GM23338 (cell line): ENCODE measurements at regions not wholly inside any gene's neighbourhood (a gene's known extent, or its start where the extent isn't known, plus 50 kb on each side); places are given as distances from the start of the nearest gene placed in this dataset.

Experiments used
- ATAC-seq: fragments of 200-7000 bp; cut with Tn5 transposase; 3 replicates; pipeline ENCODE4 v1.9.1; 2020
- DNase-seq: peaks from one replicate; pipeline ENCODE4 v3.0.0-alpha.2; 2015; ENCODE audit warnings: low spot score
- H2AFZ ChIP-seq: fragments of 200-600 bp; sonication (generic); 2 replicates; pipeline ENCODE4 v1.8.0; 2016; ENCODE audit warnings: antibody characterized with exemption, mild to moderate bottlenecking, moderate library complexity
- H3F3A ChIP-seq: fragments of 200-600 bp; sonication (generic); replicated peaks from 2 replicates; pipeline ENCODE4 v1.8.0; 2017; ENCODE audit warnings: antibody characterized with exemption, mixed run types, low read depth
- H3K27ac ChIP-seq: fragments of 200-600 bp; sonication (generic); 2 replicates; pipeline ENCODE4 v1.6.1; 2016; ENCODE audit warnings: low read depth
- H3K27me3 ChIP-seq: fragments of 200-600 bp; sonication (generic); 2 replicates; pipeline ENCODE4 v1.8.0; 2016; ENCODE audit warnings: mild to moderate bottlenecking, mixed run types, moderate library complexity; ENCODE audit not compliant: insufficient read depth
- H3K36me3 ChIP-seq: fragments of 200-600 bp; sonication (generic); 2 replicates; pipeline ENCODE4 v1.8.0; 2016; ENCODE audit warnings: mild to moderate bottlenecking; ENCODE audit not compliant: insufficient read depth
- H3K4me1 ChIP-seq: fragments of 200-600 bp; sonication (generic); 2 replicates; pipeline ENCODE4 v1.8.0; 2016; ENCODE audit warnings: mild to moderate bottlenecking, moderate library complexity; ENCODE audit not compliant: insufficient read depth
- H3K4me2 ChIP-seq: fragments of 200-600 bp; sonication (generic); 2 replicates; pipeline ENCODE4 v1.7.1; 2017; ENCODE audit warnings: mixed run types
- H3K4me3 ChIP-seq: fragments of 200-600 bp; sonication (generic); 2 replicates; pipeline ENCODE4 v1.6.1; 2016; ENCODE audit warnings: mixed run types
- H3K79me2 ChIP-seq: fragments of 200-600 bp; sonication (generic); replicated peaks from 2 replicates; pipeline ENCODE4 v1.8.0; 2017; ENCODE audit warnings: mild to moderate bottlenecking; ENCODE audit not compliant: insufficient read depth
- H3K9me2 ChIP-seq: fragments of 200-600 bp; sonication (generic); 2 replicates; pipeline ENCODE4 v1.8.0; 2017; ENCODE audit not compliant: insufficient read depth
- H4K20me1 ChIP-seq: fragments of 200-600 bp; sonication (generic); replicated peaks from 2 replicates; pipeline ENCODE4 v1.8.0; 2017; ENCODE audit warnings: mild to moderate bottlenecking; ENCODE audit not compliant: insufficient read depth
- H3K27ac Mint-ChIP-seq: 2 replicates; pipeline ENCODE4 v1.8.0; 2020; ENCODE audit warnings: inconsistent platforms, mild to moderate bottlenecking, moderate library complexity, mixed read lengths
- H3K27me3 Mint-ChIP-seq: 3 replicates; pipeline ENCODE4 v1.8.0; 2022; ENCODE audit warnings: low read depth, mild to moderate bottlenecking, moderate library complexity, mixed read lengths, inconsistent platforms; ENCODE audit not compliant: insufficient read depth, poor library complexity
- H3K36me3 Mint-ChIP-seq: 3 replicates; pipeline ENCODE4 v1.8.0; 2021; ENCODE audit warnings: low read depth, mild to moderate bottlenecking, inconsistent platforms, moderate library complexity, mixed read lengths
- H3K4me1 Mint-ChIP-seq: 3 replicates; pipeline ENCODE4 v1.8.0; 2020; ENCODE audit warnings: mild to moderate bottlenecking, inconsistent platforms, mixed read lengths
- H3K4me3 Mint-ChIP-seq: 3 replicates; pipeline ENCODE4 v1.8.0; 2021; ENCODE audit warnings: moderate library complexity, mild to moderate bottlenecking, inconsistent platforms, mixed read lengths
- H3K9me3 Mint-ChIP-seq: 3 replicates; pipeline ENCODE4 v1.8.0; 2020; ENCODE audit warnings: moderate library complexity, mild to moderate bottlenecking, inconsistent platforms, mixed read lengths
- CREB1 ChIP-seq: fragments of 250-450 bp; sonication (Bioruptor Pico); IDR thresholded peaks from 2 replicates; pipeline ENCODE4 v1.5.0; 2020; ENCODE audit warnings: low read depth, mild to moderate bottlenecking, moderate library complexity
- EZH2 ChIP-seq: fragments of 200-600 bp; sonication (generic); IDR thresholded peaks from one replicate; pipeline ENCODE4 v1.8.0; 2017; ENCODE audit warnings: antibody characterized with exemption, mild to moderate bottlenecking, low read depth; ENCODE audit not compliant: unreplicated experiment
- EZH2phosphoT487 ChIP-seq: fragments of 200-600 bp; sonication (generic); IDR thresholded peaks from one replicate; pipeline ENCODE4 v1.8.1; 2018; ENCODE audit warnings: antibody characterized with exemption; ENCODE audit not compliant: unreplicated experiment
- JUNB ChIP-seq: IDR thresholded peaks from one replicate; pipeline ENCODE4 v1.6.1; 2016; ENCODE audit warnings: antibody characterized with exemption; ENCODE audit not compliant: unreplicated experiment
- NANOG ChIP-seq: IDR thresholded peaks from 2 replicates; pipeline ENCODE4 v1.6.1; 2016; ENCODE audit warnings: antibody characterized with exemption, borderline replicate concordance
- POLR2AphosphoS5 ChIP-seq: IDR thresholded peaks from 2 replicates; pipeline ENCODE4 v1.6.1; 2016; ENCODE audit warnings: antibody characterized with exemption, low read depth
- STAT1 ChIP-seq: IDR thresholded peaks from one replicate; pipeline ENCODE4 v1.6.1; 2016; ENCODE audit warnings: antibody characterized with exemption; ENCODE audit not compliant: unreplicated experiment
- ZNF114 ChIP-seq: fragments of 250-450 bp; sonication (Bioruptor Pico); IDR thresholded peaks from 2 replicates; pipeline ENCODE4 v1.5.0; 2020; ENCODE audit warnings: mild to moderate bottlenecking, moderate library complexity
- ZNF331 ChIP-seq: fragments of 250-450 bp; sonication (Bioruptor Pico); IDR thresholded peaks from 2 replicates; pipeline ENCODE4 v1.5.0; 2020; ENCODE audit warnings: low read depth, mild to moderate bottlenecking, moderate library complexity
- TF ChIP-seq, protein P1 (sequence below): fragments of 250-450 bp; sonication (Bioruptor Pico); IDR thresholded peaks from 2 replicates; pipeline ENCODE4 v1.5.0; 2020; ENCODE audit warnings: mild to moderate bottlenecking, moderate library complexity
- TF ChIP-seq, protein P2 (sequence below), 2 experiments: fragments of 200-600 bp in 1 of 2; sonication (generic) in 1 of 2; conservative IDR thresholded peaks; 2 replicates each; pipeline versions ENCODE4 v1.5.1 to v1.6.1; 2016 to 2017; ENCODE audit warnings: antibody characterized with exemption in 2 of 2, low read depth in 2 of 2, mild to moderate bottlenecking in 2 of 2, moderate library complexity in 1 of 2
- TF ChIP-seq, protein P3 (sequence below): IDR thresholded peaks from 2 replicates; pipeline ENCODE4 v1.6.1; 2016; ENCODE audit warnings: antibody characterized with exemption
- TF ChIP-seq, protein P4 (sequence below): IDR thresholded peaks from one replicate; pipeline ENCODE4 v1.6.1; 2018; ENCODE audit warnings: antibody characterized with exemption; ENCODE audit not compliant: unreplicated experiment

DNA sequence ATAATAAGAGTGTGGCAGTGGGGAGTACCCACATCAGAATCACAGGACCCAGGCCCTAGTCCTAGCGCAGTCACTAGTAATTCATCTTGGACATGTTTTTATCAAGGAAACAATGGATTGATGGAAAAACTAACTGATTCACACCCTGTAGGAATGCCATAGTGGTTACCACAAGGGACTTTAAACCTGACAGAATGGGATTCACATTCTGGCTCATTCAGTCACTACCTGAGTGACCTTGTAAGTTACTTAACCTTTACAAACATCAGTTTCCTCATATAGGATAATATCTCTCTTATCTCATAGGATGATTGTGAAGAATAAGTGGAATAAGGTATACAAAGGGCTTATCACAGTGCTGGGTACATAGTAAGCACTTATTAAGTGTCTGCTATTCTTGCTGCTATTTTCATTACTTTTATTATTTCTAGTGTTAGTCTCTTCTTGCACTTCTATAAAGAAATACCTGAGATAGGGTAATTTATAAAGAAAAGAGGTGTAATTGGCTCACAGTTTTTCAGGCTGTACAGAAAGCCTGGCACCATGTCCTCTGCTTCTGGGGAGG, 247.5 kb upstream of the KLF3 start:
- Histone ChIP-seq H3K27ac (no peak overlapping the region), H3K4me1 (peaks cover 6% of the 10 kb centered on the region), H3K9me2 (no peaks in the 10 kb centered on the region), H4K20me1 (no peaks in the 10 kb centered on the region), H3K27me3 (no peaks in the 10 kb centered on the region), H2AFZ (no peak overlapping the region; the same call in 1 of the 2 replicates), H3K36me3 (no peaks in the 10 kb centered on the region), H3K4me2 (no peak overlapping the region), H3F3A (no peaks in the 10 kb centered on the region), H3K4me3 (no peak overlapping the region), H3K79me2 (no peaks in the 10 kb centered on the region)
- peaks cover 17% of the 10 kb centered on the region for H3K4me1 Mint-ChIP-seq
- H3K4me3 Mint-ChIP-seq = no peak overlapping the region
- H3K9me3 Mint-ChIP-seq = peaks cover 18% of the 10 kb centered on the region
- no peak overlapping the region for H3K27ac Mint-ChIP-seq
- no peaks in the 10 kb centered on the region for H3K27me3 Mint-ChIP-seq
- peaks cover 11% of the 10 kb centered on the region; the same call in 2 of the 3 replicates for H3K36me3 Mint-ChIP-seq
- no peak for ATAC-seq
- DNase-seq = no peak
- TF ChIP-seq STAT1 (no peak), EZH2 (no peak), ZNF331 (CRISPR knock-in tag) (no peak), JUNB (no peak), ZNF114 (CRISPR knock-in tag) (no peak), NANOG (no peak), POLR2AphosphoS5 (no peak), CREB1 (CRISPR knock-in tag) (no peak), EZH2phosphoT487 (no peak)
- TF ChIP-seq, protein P1, sequence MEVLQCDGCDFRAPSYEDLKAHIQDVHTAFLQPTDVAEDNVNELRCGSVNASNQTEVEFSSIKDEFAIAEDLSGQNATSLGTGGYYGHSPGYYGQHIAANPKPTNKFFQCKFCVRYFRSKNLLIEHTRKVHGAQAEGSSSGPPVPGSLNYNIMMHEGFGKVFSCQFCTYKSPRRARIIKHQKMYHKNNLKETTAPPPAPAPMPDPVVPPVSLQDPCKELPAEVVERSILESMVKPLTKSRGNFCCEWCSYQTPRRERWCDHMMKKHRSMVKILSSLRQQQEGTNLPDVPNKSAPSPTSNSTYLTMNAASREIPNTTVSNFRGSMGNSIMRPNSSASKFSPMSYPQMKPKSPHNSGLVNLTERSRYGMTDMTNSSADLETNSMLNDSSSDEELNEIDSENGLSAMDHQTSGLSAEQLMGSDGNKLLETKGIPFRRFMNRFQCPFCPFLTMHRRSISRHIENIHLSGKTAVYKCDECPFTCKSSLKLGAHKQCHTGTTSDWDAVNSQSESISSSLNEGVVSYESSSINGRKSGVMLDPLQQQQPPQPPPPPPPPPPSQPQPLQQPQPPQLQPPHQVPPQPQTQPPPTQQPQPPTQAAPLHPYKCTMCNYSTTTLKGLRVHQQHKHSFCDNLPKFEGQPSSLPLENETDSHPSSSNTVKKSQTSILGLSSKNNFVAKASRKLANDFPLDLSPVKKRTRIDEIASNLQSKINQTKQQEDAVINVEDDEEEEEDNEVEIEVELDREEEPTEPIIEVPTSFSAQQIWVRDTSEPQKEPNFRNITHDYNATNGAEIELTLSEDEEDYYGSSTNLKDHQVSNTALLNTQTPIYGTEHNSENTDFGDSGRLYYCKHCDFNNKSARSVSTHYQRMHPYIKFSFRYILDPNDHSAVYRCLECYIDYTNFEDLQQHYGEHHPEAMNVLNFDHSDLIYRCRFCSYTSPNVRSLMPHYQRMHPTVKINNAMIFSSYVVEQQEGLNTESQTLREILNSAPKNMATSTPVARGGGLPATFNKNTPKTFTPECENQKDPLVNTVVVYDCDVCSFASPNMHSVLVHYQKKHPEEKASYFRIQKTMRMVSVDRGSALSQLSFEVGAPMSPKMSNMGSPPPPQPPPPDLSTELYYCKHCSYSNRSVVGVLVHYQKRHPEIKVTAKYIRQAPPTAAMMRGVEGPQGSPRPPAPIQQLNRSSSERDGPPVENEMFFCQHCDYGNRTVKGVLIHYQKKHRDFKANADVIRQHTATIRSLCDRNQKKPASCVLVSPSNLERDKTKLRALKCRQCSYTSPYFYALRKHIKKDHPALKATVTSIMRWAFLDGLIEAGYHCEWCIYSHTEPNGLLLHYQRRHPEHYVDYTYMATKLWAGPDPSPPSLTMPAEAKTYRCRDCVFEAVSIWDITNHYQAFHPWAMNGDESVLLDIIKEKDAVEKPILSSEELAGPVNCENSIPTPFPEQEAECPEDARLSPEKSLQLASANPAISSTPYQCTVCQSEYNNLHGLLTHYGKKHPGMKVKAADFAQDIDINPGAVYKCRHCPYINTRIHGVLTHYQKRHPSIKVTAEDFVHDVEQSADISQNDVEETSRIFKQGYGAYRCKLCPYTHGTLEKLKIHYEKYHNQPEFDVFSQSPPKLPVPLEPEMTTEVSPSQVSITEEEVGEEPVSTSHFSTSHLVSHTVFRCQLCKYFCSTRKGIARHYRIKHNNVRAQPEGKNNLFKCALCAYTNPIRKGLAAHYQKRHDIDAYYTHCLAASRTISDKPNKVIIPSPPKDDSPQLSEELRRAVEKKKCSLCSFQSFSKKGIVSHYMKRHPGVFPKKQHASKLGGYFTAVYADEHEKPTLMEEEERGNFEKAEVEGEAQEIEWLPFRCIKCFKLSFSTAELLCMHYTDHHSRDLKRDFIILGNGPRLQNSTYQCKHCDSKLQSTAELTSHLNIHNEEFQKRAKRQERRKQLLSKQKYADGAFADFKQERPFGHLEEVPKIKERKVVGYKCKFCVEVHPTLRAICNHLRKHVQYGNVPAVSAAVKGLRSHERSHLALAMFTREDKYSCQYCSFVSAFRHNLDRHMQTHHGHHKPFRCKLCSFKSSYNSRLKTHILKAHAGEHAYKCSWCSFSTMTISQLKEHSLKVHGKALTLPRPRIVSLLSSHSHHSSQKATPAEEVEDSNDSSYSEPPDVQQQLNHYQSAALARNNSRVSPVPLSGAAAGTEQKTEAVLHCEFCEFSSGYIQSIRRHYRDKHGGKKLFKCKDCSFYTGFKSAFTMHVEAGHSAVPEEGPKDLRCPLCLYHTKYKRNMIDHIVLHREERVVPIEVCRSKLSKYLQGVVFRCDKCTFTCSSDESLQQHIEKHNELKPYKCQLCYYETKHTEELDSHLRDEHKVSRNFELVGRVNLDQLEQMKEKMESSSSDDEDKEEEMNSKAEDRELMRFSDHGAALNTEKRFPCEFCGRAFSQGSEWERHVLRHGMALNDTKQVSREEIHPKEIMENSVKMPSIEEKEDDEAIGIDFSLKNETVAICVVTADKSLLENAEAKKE (CRISPR knock-in tag) = no peak
- TF ChIP-seq, protein P2, sequence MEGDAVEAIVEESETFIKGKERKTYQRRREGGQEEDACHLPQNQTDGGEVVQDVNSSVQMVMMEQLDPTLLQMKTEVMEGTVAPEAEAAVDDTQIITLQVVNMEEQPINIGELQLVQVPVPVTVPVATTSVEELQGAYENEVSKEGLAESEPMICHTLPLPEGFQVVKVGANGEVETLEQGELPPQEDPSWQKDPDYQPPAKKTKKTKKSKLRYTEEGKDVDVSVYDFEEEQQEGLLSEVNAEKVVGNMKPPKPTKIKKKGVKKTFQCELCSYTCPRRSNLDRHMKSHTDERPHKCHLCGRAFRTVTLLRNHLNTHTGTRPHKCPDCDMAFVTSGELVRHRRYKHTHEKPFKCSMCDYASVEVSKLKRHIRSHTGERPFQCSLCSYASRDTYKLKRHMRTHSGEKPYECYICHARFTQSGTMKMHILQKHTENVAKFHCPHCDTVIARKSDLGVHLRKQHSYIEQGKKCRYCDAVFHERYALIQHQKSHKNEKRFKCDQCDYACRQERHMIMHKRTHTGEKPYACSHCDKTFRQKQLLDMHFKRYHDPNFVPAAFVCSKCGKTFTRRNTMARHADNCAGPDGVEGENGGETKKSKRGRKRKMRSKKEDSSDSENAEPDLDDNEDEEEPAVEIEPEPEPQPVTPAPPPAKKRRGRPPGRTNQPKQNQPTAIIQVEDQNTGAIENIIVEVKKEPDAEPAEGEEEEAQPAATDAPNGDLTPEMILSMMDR (conservative IDR thresholded peaks at IDR 0.05; ENCODE audit: low read depth in 2 of 2) = no peak
- TF ChIP-seq, protein P3, sequence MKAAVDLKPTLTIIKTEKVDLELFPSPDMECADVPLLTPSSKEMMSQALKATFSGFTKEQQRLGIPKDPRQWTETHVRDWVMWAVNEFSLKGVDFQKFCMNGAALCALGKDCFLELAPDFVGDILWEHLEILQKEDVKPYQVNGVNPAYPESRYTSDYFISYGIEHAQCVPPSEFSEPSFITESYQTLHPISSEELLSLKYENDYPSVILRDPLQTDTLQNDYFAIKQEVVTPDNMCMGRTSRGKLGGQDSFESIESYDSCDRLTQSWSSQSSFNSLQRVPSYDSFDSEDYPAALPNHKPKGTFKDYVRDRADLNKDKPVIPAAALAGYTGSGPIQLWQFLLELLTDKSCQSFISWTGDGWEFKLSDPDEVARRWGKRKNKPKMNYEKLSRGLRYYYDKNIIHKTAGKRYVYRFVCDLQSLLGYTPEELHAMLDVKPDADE = no peak
- TF ChIP-seq, protein P4, sequence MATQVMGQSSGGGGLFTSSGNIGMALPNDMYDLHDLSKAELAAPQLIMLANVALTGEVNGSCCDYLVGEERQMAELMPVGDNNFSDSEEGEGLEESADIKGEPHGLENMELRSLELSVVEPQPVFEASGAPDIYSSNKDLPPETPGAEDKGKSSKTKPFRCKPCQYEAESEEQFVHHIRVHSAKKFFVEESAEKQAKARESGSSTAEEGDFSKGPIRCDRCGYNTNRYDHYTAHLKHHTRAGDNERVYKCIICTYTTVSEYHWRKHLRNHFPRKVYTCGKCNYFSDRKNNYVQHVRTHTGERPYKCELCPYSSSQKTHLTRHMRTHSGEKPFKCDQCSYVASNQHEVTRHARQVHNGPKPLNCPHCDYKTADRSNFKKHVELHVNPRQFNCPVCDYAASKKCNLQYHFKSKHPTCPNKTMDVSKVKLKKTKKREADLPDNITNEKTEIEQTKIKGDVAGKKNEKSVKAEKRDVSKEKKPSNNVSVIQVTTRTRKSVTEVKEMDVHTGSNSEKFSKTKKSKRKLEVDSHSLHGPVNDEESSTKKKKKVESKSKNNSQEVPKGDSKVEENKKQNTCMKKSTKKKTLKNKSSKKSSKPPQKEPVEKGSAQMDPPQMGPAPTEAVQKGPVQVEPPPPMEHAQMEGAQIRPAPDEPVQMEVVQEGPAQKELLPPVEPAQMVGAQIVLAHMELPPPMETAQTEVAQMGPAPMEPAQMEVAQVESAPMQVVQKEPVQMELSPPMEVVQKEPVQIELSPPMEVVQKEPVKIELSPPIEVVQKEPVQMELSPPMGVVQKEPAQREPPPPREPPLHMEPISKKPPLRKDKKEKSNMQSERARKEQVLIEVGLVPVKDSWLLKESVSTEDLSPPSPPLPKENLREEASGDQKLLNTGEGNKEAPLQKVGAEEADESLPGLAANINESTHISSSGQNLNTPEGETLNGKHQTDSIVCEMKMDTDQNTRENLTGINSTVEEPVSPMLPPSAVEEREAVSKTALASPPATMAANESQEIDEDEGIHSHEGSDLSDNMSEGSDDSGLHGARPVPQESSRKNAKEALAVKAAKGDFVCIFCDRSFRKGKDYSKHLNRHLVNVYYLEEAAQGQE = no peak
